Astrocyte (in vitro differentiated cells and primary cell): ENCODE measurements at regions not wholly inside any gene's neighbourhood (a gene's known extent, or its start where the extent isn't known, plus 50 kb on each side); places are given as distances from the start of the nearest gene placed in this dataset.

Experiments used
- DNase-seq: peaks from one replicate; pipeline ENCODE4 v3.0.0-alpha.2; 2010; ENCODE audit warnings: low read depth
- FAIRE-seq: peaks from 2 replicates; lab custom pipeline; 2011; peaks lifted over from hg19 to GRCh38; lab: Jason Lieb, UNC
- H2AFZ ChIP-seq: 2 replicates; pipeline ENCODE4 v1.6.0; 2012; ENCODE audit warnings: low read depth, low read length, inconsistent platforms
- H3K27ac ChIP-seq: 2 replicates; pipeline ENCODE4 v1.5.1; 2011; ENCODE audit warnings: low read depth, low read length, inconsistent platforms
- H3K27me3 ChIP-seq: 2 replicates; pipeline ENCODE4 v1.6.0; 2011; ENCODE audit warnings: low read length, inconsistent platforms; ENCODE audit not compliant: insufficient read depth
- H3K36me3 ChIP-seq: 2 replicates; pipeline ENCODE4 v1.5.1; 2011; ENCODE audit warnings: low read length, inconsistent platforms; ENCODE audit not compliant: insufficient read depth
- H3K4me1 ChIP-seq: 2 replicates; pipeline ENCODE4 v1.5.1; 2011; ENCODE audit warnings: low read length, inconsistent platforms; ENCODE audit not compliant: insufficient read depth
- H3K4me2 ChIP-seq: 2 replicates; pipeline ENCODE4 v1.6.0; 2012; ENCODE audit warnings: low read length, inconsistent platforms
- H3K4me3 ChIP-seq: 2 replicates; pipeline ENCODE4 v1.5.1; 2011; ENCODE audit warnings: low read depth, mild to moderate bottlenecking, low read length, inconsistent platforms; ENCODE audit not compliant: insufficient read depth
- H3K79me2 ChIP-seq: 2 replicates; pipeline ENCODE4 v1.6.0; 2012; ENCODE audit warnings: mild to moderate bottlenecking, low read length, inconsistent platforms; ENCODE audit not compliant: insufficient read depth
- H3K9ac ChIP-seq: 2 replicates; pipeline ENCODE4 v1.6.0; 2012; ENCODE audit warnings: mild to moderate bottlenecking, low read length, inconsistent platforms
- H3K9me3 ChIP-seq: 2 replicates; pipeline ENCODE4 v1.5.1; 2012; ENCODE audit warnings: low read depth, mild to moderate bottlenecking, low read length, inconsistent platforms; ENCODE audit not compliant: insufficient read depth
- H4K20me1 ChIP-seq: 2 replicates; pipeline ENCODE4 v1.6.0; 2012; ENCODE audit warnings: low read length, inconsistent platforms; ENCODE audit not compliant: insufficient read depth
- H3K27ac Mint-ChIP-seq: one replicate; pipeline ENCODE4 v1.8.0; 2021; ENCODE audit warnings: mild to moderate bottlenecking, mixed read lengths; ENCODE audit not compliant: unreplicated experiment
- H3K27me3 Mint-ChIP-seq: one replicate; pipeline ENCODE4 v1.8.0; 2021; ENCODE audit warnings: low read depth, mixed read lengths; ENCODE audit not compliant: unreplicated experiment
- H3K36me3 Mint-ChIP-seq: one replicate; pipeline ENCODE4 v1.8.0; 2021; ENCODE audit warnings: low read depth, mixed read lengths; ENCODE audit not compliant: unreplicated experiment
- H3K4me1 Mint-ChIP-seq: one replicate; pipeline ENCODE4 v1.8.0; 2021; ENCODE audit warnings: low read depth, mixed read lengths; ENCODE audit not compliant: unreplicated experiment
- H3K4me3 Mint-ChIP-seq: one replicate; pipeline ENCODE4 v1.8.0; 2021; ENCODE audit warnings: mild to moderate bottlenecking, moderate library complexity, mixed read lengths; ENCODE audit not compliant: unreplicated experiment
- H3K9me3 Mint-ChIP-seq: one replicate; pipeline ENCODE4 v1.8.0; 2021; ENCODE audit warnings: mild to moderate bottlenecking, mixed read lengths; ENCODE audit not compliant: unreplicated experiment
- EZH2 ChIP-seq: IDR thresholded peaks from 2 replicates; pipeline ENCODE4 v1.6.1; 2012; ENCODE audit warnings: mild to moderate bottlenecking, low read length, inconsistent platforms; ENCODE audit not compliant: insufficient read depth
- TF ChIP-seq, protein P1 (sequence below): IDR thresholded peaks from 2 replicates; pipeline ENCODE4 v1.5.1; 2011; ENCODE audit warnings: low read depth, mild to moderate bottlenecking, inconsistent platforms, low read length, moderate library complexity; ENCODE audit not compliant: insufficient read depth

DNA sequence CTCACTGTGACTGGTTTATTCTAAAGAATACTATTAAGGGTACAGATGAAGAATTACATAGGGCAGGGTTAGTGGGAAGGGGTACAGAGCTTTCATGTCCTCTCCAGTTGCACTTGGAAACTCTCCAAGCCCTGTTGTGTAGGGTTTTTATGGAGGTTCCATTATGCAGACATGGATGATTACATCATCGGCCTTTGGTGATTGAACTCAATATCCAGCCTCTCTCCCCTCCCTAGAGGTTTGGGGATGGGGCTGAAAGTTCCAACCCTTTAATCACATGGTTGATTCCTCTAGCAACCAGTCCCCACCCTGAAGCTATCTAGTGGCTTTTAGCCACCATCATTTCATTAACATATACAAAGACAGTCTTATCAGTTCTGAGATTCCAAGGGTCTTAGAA lies 472.6 kb downstream of the BUD13 start:
- Histone ChIP-seq H2AFZ (no peak overlapping the region), H3K27ac (no peak overlapping the region), H3K9ac (no peak overlapping the region), H3K79me2 (no peaks in the 10 kb centered on the region), H3K4me2 (no peak overlapping the region), H3K36me3 (no peaks in the 10 kb centered on the region), H3K4me3 (no peak overlapping the region), H3K9me3 (no peaks in the 10 kb centered on the region), H3K27me3 (no peaks in the 10 kb centered on the region), H4K20me1 (no peaks in the 10 kb centered on the region), H3K4me1 (no peaks in the 10 kb centered on the region)
- no peak for TF ChIP-seq EZH2
- TF ChIP-seq, protein P1, sequence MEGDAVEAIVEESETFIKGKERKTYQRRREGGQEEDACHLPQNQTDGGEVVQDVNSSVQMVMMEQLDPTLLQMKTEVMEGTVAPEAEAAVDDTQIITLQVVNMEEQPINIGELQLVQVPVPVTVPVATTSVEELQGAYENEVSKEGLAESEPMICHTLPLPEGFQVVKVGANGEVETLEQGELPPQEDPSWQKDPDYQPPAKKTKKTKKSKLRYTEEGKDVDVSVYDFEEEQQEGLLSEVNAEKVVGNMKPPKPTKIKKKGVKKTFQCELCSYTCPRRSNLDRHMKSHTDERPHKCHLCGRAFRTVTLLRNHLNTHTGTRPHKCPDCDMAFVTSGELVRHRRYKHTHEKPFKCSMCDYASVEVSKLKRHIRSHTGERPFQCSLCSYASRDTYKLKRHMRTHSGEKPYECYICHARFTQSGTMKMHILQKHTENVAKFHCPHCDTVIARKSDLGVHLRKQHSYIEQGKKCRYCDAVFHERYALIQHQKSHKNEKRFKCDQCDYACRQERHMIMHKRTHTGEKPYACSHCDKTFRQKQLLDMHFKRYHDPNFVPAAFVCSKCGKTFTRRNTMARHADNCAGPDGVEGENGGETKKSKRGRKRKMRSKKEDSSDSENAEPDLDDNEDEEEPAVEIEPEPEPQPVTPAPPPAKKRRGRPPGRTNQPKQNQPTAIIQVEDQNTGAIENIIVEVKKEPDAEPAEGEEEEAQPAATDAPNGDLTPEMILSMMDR = no peak
- H3K36me3 Mint-ChIP-seq = no peaks in the 10 kb centered on the region
- H3K4me3 Mint-ChIP-seq = no peak overlapping the region
- no peak overlapping the region for H3K27ac Mint-ChIP-seq
- H3K4me1 Mint-ChIP-seq = peaks cover 15% of the 10 kb centered on the region
- H3K9me3 Mint-ChIP-seq = peaks cover under 1% of the 10 kb centered on the region
- DNase-seq (no peak), FAIRE-seq (no peak)
- peaks cover 12% of the 10 kb centered on the region for H3K27me3 Mint-ChIP-seq

DNA sequence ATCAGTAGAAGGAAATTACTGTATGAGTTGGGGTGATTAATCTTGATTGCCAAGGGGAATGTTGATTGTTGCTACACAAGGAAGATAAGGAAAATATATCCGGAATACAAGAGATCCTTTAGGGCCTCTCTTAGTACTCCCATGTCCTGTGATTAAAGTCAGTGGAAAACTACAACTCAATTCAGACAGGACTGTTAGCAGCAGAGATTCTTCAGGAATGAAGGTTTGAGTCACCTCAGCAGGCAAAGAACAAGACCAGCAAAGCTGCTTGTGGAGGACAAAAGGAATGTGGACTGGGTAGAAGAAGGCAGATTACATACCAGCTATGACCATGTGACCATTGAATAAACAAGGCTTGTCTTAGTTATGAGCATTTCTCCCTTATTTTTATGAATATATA lies 478.2 kb downstream of the BUD13 start:
- DNase-seq (peak; percentile 73), FAIRE-seq (no peak)
- Mint-ChIP-seq H3K4me3 (no peak overlapping the region), H3K27ac (peak overlapping the region; percentile 89), H3K27me3 (no peaks in the 10 kb centered on the region), H3K4me1 (peaks cover 26% of the 10 kb centered on the region), H3K9me3 (peaks cover 5% of the 10 kb centered on the region), H3K36me3 (no peaks in the 10 kb centered on the region)
- Histone ChIP-seq H3K9ac (no peak overlapping the region), H4K20me1 (no peaks in the 10 kb centered on the region), H3K27me3 (no peaks in the 10 kb centered on the region), H3K4me2 (peak overlapping the region; percentile 11), H3K9me3 (no peaks in the 10 kb centered on the region), H2AFZ (no peak overlapping the region), H3K36me3 (no peaks in the 10 kb centered on the region), H3K4me3 (no peak overlapping the region), H3K79me2 (no peaks in the 10 kb centered on the region), H3K27ac (peak overlapping the region; percentile 0), H3K4me1 (peaks cover 5% of the 10 kb centered on the region)
- TF ChIP-seq, protein P1 = no peak
- TF ChIP-seq EZH2 = no peak

DNA sequence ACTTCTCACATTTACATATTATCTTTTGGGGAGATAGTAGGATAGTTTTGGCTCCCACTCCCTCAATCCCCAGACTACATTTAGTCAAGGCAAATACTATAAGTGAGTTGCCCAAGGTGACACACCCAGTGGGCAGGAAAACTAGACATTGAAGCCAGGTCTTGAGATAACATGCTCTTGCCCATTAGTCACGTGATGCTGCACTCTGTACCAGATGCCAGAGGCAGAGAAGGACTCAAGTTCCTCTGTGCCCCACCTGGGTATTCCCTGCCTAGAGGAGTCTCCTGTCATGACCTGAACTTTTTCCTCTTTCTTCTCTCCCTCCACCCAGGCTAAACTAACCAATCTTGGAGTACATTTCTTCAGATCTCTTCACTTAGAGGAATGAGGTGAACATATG lies 484.9 kb downstream of the BUD13 start:
- Histone ChIP-seq H3K9ac (no peak overlapping the region), H3K4me2 (no peak overlapping the region), H4K20me1 (no peaks in the 10 kb centered on the region), H3K79me2 (no peaks in the 10 kb centered on the region), H2AFZ (no peak overlapping the region), H3K36me3 (no peaks in the 10 kb centered on the region), H3K27me3 (no peaks in the 10 kb centered on the region), H3K4me3 (no peak overlapping the region), H3K27ac (no peak overlapping the region), H3K4me1 (no peaks in the 10 kb centered on the region), H3K9me3 (no peaks in the 10 kb centered on the region)
- FAIRE-seq = no peak
- peaks cover 5% of the 10 kb centered on the region for H3K9me3 Mint-ChIP-seq
- H3K4me1 Mint-ChIP-seq = peaks cover 2% of the 10 kb centered on the region
- H3K27ac Mint-ChIP-seq = no peak overlapping the region
- H3K4me3 Mint-ChIP-seq = no peak overlapping the region
- peaks cover 4% of the 10 kb centered on the region for H3K27me3 Mint-ChIP-seq
- no peaks in the 10 kb centered on the region for H3K36me3 Mint-ChIP-seq
- TF ChIP-seq, protein P1 = no peak
- TF ChIP-seq EZH2 = no peak
- no peak for DNase-seq
